NCI-H187 treated with DMSO at 0.1 percent for 48 hours (cell line): ENCODE measurements at regions not wholly inside any gene's neighbourhood (a gene's known extent, or its start where the extent isn't known, plus 50 kb on each side); places are given as distances from the start of the nearest gene placed in this dataset.
"Not testable (repeated sequence)": the region's sequence is repeated elsewhere in the genome, so short reads cannot be mapped to it uniquely, and the experiment has no call there.

Source experiments
- DNase-seq: peaks from one replicate; lab custom pipeline; 2025; lab: John Stamatoyannopoulos, UW

DNA sequence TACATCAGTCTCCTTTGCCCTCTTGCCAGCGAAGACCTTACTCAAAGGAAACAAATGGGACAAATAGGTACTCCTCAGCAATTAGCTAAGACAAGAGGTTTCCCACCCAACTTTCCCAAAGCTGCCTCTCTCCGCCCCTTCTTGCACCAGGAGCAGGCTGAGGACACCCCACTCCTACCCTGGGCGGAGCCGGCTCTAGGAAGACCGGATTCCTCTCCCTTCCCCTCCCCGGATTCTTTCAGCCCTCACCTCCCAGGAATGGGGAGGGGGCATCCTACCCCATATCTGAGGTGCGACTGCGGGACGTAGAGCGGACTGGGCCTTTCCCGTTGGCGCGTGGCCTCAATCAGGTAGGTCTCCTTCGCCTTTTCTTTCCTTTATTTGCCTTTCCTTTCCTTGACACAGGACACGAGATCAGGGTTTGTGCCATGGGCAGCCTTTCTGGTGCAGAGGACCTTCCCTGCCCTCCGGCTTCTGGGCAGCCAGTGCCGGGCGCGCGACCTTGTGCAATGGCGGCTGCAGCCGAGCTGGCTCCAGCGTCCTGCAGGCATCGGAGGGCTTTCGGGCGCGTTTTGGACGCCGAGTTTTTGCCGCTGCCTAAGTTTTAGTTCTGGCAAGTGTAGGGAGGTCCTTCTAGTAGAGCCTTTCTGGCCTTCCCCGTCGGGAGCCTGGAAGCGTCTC lies 279.9 kb downstream of the PLS3 start:
- not testable (repeated sequence) for DNase-seq

DNA sequence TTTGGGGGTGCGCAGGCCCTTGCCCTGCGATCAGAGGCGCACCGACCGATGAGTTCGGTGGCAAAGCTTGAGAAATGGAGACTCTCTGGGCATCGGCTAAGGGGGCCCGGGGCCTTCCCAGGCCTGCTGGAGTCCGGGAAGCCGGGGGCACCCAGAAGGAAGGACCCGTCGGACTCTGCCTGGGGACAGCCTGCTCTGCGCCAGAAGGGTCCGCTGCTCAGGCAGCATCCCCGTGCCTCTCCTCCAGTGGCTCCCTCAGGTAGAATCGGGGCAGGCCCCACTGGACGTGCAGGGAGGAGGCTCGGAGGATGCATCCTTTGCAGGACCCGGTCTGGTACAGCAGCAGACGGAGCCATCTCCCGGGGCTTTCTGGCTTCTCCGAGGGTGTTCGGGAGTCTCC lies 290.0 kb downstream of the PLS3 start:
- not testable (repeated sequence) for DNase-seq

DNA sequence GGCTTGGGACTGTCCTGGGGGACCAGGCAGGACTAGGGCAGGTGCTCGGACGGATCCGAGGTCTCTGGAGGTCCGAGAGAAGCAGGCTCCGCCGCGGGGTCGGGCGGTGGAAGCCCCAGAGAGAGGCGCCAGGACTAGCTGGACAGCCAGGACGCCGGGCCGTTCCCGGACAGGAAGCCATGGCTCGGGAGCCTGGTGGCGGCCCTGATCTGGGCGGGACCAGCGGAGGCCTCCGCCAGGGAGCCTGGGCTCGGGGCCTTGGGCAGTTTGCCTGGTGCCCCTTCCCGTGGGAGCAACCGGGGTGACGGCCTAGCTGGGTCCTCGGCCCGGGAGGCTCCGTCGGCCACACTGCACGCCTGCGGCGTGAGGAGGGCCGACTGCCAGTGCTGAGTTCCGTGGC lies 292.3 kb downstream of the PLS3 start:
- DNase-seq = not testable (repeated sequence)

DNA sequence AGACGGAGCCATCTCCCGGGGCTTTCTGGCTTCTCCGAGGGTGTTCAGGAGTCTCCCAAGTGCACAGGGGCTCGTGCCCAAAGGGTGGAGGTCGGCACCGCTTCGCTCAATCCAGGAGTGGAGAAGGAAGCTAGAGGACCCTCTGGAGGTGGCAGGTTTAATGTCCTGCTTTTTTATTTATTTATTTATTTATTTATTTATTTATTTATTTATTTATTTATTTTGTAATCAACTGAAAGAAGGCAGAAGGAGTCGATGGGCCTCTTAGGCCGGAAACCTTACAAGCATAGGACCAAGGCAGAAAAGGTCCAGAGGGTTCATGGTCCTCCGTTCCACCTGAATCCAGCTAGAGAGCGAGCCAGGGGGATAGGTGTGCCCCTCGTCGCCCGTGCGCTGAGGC lies 289.4 kb upstream of the AGTR2 start:
- DNase-seq = not testable (repeated sequence)

DNA sequence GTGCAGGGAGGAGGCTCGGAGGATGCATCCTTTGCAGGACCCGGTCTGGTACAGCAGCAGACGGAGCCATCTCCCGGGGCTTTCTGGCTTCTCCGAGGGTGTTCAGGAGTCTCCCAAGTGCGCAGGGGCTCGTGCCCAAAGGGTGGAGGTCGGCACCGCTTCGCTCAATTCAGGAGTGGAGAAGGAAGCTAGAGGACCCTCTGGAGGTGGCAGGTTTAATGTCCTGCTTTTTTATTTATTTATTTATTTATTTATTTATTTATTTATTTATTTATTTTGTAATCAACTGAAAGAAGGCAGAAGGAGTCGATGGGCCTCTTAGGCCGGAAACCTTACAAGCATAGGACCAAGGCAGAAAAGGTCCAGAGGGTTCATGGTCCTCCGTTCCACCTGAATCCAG lies 286.4 kb upstream of the AGTR2 start:
- not testable (repeated sequence) for DNase-seq

DNA sequence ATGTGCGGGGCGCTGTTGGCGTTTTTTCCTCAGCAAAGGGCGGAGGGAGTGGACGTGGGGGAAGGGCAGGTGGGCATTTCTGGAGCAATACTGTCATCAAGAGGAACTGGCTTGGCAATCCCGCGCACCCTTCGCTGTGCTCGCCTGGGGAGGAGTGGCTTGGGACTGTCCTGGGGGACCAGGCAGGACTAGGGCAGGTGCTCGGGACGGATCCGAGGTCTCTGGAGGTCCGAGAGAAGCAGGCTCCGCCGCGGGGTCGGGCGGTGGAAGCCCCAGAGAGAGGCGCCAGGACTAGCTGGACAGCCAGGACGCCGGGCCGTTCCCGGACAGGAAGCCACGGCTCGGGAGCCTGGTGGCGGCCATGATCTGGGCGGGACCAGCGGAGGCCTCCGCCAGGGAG lies 282.5 kb upstream of the AGTR2 start:
- not testable (repeated sequence) for DNase-seq

DNA sequence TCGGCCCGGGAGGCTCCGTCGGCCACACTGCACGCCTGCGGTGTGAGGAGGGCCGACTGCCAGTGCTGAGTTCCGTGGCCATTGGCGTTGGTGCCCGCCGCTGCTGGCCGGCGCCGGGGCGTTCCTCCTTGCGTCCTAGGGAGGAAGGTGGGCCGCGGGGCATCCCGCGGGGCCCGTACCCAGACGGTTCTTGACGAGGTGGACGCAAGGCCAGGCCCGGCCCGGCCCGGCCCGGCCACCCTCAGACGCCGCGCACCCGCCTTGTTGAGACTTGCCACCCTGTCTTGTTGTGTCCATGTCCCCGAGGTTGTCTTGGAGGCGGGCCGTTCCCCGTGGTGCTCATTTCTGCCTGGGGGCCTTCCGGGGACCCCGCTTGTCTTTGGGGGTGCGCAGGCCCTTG lies 282.0 kb upstream of the AGTR2 start:
- not testable (repeated sequence) for DNase-seq

DNA sequence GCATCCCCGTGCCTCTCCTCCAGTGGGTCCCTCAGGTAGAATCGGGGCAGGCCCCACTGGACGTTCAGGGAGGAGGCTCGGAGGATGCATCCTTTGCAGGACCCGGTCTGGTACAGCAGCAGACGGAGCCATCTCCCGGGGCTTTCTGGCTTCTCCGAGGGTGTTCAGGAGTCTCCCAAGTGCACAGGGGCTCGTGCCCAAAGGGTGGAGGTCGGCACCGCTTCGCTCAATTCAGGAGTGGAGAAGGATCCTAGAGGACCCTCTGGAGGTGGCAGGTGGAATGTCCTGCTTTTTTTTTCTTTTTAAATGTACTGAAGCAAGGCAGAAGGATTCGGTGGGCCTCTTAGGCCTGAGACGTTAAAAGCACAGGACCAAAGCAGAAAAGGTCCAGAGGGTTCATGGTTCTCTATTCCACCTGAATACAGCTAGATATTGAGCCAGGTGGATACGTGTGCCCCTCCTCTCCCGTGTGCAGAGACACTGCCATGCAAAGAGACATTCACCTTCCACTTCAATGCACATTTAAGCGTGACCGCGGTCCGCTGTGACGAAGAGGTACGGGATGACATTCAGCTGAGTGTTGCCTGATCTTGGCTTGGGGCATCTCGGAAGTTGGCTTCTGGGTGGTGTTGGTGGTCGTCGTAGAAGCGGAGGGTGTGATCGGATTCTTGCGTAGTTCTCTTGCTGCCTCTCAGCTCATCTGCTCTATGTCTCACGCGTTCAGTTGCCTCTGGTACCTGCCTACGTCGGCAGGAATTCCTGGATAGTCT lies 281.2 kb upstream of the AGTR2 start:
- no peak for DNase-seq

DNA sequence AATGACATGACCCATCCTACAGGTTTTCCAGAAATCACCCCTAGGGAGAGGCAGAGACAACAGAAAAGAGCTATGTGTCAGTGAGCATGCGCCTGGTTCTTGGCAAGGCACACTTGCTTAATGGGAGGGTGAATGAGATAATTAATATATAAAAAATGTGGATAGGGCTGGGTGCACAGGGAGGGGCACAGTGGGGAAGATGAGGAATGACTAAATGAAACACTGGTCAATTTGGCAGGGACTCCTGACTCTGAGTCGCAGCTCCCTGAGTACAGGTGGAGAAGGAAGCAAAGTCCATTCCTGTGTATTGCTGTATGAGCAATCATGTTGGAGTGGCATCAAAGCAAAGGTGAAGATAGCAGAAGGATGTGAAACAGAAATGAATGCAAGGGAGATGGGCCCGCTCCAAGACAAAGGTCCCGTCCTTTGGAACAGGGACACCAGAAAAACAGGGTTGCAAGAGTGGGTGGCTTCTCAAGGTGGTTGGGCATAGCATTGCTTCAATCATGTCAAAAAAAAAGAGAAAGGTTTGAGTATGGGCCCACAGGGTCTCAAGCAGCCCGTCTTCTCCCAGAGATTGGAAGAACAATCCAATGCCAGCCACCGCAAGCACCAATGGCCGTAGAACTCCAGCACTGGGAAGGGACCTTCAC lies 278.4 kb upstream of the AGTR2 start:
- no peak for DNase-seq

DNA sequence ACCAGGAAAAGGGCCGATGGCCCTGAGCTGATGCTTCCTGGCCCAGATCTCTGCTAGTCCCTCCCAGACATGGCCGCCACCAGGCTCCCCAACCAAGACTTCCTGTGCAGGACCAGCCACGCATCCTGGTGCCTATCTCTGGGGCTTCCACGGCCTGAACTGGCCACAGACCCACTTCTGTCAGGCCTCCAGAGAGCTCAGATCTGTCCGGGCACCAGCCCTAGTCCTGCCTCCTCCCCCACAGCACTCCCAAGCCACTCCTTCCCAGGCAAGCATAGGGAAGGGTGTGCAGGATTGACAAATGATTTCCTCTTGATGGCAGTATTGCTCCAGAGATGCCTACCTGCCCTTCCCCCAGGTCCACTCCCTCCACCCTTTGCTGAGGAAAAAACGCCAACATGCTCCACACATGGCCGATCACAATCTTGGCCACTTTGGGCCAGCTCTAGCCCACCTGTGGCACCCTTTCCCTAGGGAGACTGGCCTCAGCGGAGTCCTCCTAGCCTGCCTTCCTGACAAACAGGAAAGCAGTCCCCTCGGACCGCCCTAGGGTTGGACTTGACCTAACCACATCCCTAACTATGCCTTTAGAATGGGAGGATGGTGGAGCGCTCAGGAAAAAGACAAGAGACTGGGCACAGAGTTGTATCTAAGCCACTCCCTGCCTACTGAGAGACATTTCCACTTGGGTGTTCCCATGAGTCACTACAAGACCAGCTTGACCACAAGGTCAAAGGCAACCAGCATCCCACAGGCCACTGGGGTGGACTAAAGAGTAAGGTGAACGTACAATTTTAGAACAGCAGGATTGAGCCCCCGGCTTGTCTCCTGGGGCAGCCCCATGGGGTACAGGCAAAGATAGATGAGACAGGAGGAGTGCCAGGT lies 277.5 kb upstream of the AGTR2 start:
- peak; percentile 24 for DNase-seq

DNA sequence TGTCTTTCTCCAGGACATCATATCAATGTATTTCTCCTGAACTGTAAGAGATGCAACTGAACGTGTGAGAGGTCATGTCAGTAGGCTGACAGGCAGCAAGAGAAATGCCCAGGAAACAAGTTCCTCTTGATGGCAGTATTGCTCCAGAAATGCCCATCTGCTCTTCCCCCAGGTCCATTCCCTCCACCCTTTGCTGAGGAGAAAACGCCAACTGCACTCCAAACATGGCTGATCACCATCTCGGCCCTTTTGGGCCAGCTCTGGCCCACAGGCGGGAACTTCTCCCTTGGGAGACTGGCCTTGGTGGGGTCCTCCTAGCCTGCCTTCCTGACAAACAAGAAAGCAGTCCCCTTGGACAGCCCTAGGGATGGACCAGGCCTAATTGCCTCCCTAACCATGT lies 276.5 kb upstream of the AGTR2 start:
- peak; percentile 64 for DNase-seq

DNA sequence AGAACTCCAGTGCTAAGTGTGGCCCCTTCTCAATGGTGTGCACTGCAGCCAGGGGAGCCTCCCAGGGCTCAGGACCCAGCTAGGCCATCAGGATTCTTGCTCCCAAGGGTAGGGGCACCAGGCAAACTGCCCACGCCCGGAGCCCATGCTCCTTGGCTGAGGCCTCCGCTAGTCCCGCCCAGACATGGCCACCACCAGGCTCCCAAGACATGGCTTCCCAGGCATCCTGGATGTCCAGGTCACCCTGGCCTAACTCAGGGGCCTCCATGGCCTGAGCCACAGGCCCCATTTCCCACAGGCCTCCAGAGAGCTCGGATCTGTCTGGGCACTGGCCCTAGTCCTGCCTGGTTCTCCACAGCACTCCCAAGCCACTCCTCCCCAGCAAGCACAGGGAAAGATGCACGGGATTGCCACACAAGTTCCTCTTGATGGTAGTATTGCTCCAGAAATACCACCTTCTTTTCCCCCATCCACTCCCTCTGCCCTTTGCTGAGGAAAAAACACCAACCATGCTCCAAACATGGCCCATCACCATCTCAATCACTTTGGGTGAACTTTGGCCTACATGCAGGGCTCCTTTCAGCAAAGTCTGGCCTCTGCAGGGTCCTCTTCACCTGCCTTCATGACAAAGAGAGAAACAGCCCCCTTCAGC lies 274.7 kb upstream of the AGTR2 start:
- DNase-seq = no peak

DNA sequence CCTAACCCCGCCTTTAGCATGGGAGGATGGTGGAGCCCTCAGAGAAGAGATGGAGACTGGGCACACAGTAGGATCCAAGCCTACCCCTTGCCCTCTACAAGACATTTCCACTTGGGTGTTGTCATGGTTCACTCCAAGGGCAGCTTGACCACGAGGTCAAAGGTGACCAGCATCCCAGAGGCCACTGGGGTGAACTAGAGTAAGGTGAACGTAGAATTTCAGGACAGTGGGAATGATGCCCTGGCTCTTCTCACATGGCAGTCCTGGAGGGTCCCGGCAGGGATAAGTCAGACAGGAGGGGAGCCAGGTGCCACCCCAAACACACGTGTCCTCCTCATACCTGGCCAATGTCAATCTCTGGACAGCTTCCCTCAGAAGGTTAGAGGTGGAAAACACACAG lies 274.2 kb upstream of the AGTR2 start:
- DNase-seq = no peak

DNA sequence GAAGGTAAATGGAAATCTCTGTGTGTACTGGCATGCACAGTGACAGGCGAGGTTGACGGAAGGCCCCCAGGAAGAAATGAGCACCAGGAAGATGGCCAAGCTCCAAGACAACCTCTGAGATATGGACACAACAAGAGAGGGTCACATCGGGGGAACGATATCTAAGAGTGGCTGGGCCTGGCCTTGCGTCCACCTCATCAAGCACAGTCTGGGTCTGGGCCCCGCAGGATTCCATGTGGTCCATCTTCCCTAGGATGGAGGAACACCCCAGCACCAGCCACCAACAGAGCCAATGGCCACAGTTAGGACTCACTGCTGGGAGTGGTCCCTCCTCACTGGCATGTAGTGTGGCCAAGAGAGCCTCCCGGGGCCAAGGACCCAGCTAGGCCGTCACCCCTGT lies 272.6 kb upstream of the AGTR2 start:
- DNase-seq = no peak

DNA sequence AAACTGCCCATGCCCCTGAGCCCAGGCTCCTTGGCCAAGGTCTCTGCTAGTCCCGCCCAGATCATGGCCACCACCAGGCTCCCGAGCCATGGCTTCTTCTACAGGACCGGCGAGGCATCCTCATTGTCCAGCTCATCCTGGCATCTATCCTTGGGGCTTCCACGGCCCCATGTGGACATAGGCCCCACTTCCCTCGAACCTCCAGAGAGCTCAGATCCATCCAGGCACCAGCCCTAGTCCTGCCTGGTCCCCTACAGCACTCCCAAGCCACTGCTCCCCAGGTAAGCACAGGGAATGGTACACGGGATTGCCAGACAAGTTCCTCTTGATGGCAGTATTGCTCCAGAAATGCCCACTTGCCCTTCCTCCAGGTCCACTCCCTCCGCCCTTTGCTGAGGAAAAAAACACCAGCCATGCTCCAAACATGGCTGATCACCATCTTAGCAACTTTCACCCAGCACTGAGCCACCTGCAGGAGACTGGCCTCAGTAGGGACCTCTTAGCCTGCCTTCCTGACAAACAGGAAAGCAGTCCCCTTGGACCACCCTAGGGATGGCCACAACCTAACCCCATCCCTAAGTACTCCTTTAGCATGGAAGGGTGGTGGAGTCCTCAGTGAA lies 272.1 kb upstream of the AGTR2 start:
- DNase-seq = no peak

DNA sequence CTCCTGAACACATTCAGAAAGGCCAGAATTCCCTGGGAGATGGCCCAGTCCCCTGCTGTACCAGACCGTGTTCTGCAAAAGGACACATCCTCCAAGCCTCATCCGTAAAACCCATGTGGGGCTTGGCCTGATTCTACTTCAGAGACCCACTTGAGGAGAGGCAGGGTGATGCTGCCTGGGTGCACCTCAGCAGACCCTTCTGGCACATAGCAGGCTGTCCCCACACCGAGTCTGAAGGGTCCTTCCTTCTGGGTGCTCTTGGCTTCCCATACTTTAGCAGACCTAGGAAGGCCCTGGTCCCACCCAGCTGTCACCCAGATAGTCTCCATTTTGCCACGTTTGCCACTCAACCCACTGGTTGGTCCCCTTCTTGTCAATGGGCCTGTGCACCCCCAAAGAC lies 270.1 kb upstream of the AGTR2 start:
- no peak for DNase-seq

DNA sequence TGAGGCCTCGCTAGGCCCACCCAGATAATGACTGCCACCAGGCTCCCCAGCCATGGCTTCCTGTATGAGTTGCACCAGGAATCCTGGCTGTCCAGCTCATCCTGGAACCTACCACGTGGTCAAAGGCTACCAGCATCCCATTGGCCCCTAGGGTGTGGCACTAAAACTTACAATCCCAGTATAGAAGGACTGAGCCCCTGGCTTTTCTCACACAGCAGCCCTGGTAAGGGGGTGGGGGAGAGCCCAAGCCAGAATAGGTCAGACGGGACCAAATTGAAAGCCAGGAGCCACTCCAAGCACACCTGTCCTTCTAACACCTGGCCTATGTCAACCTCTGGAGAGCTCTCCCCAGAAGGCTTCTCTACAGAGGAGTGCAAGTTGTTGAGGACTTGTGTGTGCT lies 269.3 kb upstream of the AGTR2 start:
- DNase-seq = no peak

DNA sequence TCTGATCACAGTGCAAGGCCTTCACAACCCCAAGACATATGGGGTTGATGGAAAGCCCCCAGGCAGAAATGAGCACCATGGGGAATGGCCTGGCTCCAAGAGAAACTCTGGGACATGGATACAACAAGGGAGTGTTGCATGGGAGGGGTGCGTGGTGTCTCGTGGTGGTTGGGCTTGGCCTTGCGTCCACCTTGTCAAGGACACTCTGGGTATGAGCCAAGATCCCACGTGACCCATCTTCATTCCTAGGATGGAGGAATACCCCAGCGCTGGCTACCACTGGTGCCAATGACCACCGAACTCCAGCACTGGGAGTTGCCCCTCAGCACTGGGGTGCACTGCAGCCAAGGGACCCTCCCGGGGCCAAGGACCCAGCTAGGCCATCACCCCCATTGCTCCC lies 267.5 kb upstream of the AGTR2 start:
- no peak for DNase-seq

DNA sequence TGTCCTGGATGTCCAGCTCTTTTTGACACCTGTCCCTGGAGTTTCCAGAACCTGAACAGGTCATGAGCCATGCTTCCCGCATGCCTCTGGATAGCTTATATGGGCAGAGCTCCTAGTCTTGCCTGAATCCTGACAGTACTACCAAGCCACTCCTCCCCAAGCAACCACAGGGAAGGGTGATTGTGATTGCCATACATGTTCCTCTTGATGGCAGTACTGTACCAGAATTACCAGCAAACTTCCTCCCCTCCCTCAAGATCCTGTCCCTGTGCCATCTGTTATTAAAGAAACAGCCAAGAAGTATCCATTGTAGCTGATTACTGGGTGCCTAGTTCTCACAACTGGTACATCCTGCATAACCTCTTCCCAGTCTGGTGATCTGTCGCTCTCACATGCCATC lies 264.3 kb upstream of the AGTR2 start:
- DNase-seq = no peak

DNA sequence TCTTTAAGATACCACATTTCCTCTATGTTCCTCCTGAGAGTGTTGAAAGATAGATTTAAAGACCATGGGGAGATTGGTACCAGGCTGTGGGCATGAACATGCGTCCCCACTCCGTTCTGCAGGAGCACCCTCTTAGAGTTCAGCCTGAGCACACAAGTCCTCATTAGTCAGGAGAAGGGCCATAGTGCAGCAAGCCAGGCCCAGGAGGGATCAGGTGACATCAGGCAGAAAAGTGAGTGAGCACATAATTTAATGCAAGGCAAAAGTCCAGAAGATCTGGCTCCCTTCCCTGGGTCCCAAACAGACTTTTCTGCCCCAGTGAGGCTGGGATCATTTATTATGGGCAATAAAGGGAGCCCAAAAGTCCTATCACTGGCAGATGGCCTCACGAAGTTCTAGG lies 263.7 kb upstream of the AGTR2 start:
- DNase-seq = no peak

DNA sequence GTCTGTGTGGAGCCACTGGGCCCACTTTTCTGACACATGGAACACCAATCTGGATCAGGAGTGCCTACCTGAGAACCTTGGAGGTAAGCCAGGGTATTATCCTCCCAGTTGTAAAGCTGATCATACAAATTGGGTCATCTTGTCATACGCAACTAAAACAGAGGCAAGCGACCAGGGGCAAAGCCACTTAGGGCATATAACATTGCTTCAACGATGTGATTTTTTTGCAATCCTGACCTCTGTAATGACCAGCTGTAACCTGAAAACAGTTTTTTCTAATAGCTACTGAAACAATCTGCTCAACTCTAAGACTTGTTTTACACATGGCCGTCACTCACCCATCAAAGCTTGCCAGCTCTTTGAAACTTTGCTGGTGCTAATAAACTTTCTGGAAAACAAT lies 261.5 kb upstream of the AGTR2 start:
- no peak for DNase-seq
